Kidney epithelial cell (primary cell): ENCODE measurements at regions not wholly inside any gene's neighbourhood (a gene's known extent, or its start where the extent isn't known, plus 50 kb on each side); places are given as distances from the start of the nearest gene placed in this dataset.
"Not testable (repeated sequence)": the region's sequence is repeated elsewhere in the genome, so short reads cannot be mapped to it uniquely, and the experiment has no call there.

Experiments used
- DNase-seq: peaks from one replicate; pipeline ENCODE4 v3.0.0-alpha.2; 2010; ENCODE audit warnings: low read depth
- H3K27me3 ChIP-seq: 2 replicates; pipeline ENCODE4 v1.6.0; 2011; ENCODE audit warnings: low read length; ENCODE audit not compliant: control insufficient read depth, insufficient read depth
- H3K36me3 ChIP-seq: 2 replicates; pipeline ENCODE4 v1.5.1; 2011; ENCODE audit warnings: low read length; ENCODE audit not compliant: control insufficient read depth, insufficient read depth
- H3K4me3 ChIP-seq: 2 replicates; pipeline ENCODE4 v1.5.1; 2011; ENCODE audit warnings: low read depth, mild to moderate bottlenecking, control low read depth, low read length
- CTCF ChIP-seq: IDR thresholded peaks from 2 replicates; pipeline ENCODE4 v1.5.1; 2011; ENCODE audit warnings: mild to moderate bottlenecking, moderate library complexity, low read length, control low read depth, inconsistent platforms; ENCODE audit not compliant: insufficient read depth, poor library complexity, severe bottlenecking

- H3K27me3 ChIP-seq, H3K4me3 ChIP-seq, H3K36me3 ChIP-seq, DNase-seq: not testable (repeated sequence)
Measured at GRCh38 chr5:99471178-99471577, 542.4 kb upstream of the CHD1 start.

- H3K4me3 ChIP-seq, DNase-seq, H3K27me3 ChIP-seq, H3K36me3 ChIP-seq: not testable (repeated sequence)
Measured at GRCh38 chr5:99470636-99471035, 541.8 kb upstream of the CHD1 start.

GRCh38 chr5:99460701-99461100 lies 531.9 kb upstream of the CHD1 start:
- no peak for DNase-seq
- Histone ChIP-seq H3K27me3 (no peaks in the 10 kb centered on the region), H3K36me3 (no peaks in the 10 kb centered on the region), H3K4me3 (no peak overlapping the region)
- TF ChIP-seq CTCF, result no peak

- Histone ChIP-seq H3K27me3 (no peaks in the 10 kb centered on the region), H3K36me3 (no peaks in the 10 kb centered on the region), H3K4me3 (no peak overlapping the region)
- no peak for TF ChIP-seq CTCF
- DNase-seq, result peak; percentile 10
Measured at GRCh38 chr5:99453196-99453595, 524.4 kb upstream of the CHD1 start.

GRCh38 chr5:99449786-99450185 lies 521.0 kb upstream of the CHD1 start:
- Histone ChIP-seq H3K36me3 (no peaks in the 10 kb centered on the region), H3K27me3 (no peaks in the 10 kb centered on the region), H3K4me3 (no peak overlapping the region)
- DNase-seq, result peak; percentile 76
- TF ChIP-seq CTCF, result no peak

- H3K36me3 ChIP-seq, result no peaks in the 10 kb centered on the region
- no peaks in the 10 kb centered on the region for H3K27me3 ChIP-seq
- no peak for DNase-seq
- TF ChIP-seq CTCF, result no peak
- no peak overlapping the region for H3K4me3 ChIP-seq
Measured at GRCh38 chr5:99445805-99446204, 517.0 kb upstream of the CHD1 start.

- no peaks in the 10 kb centered on the region for H3K36me3 ChIP-seq
- no peak for TF ChIP-seq CTCF
- no peaks in the 10 kb centered on the region for H3K27me3 ChIP-seq
- no peak for DNase-seq
- no peak overlapping the region for H3K4me3 ChIP-seq
Measured at GRCh38 chr5:99441235-99441634, 512.4 kb upstream of the CHD1 start.
